GM21723 (cell line): ENCODE measurements at regions not wholly inside any gene's neighbourhood (a gene's known extent, or its start where the extent isn't known, plus 50 kb on each side); places are given as distances from the start of the nearest gene placed in this dataset.

Experiments used
- ATAC-seq: cut with Tn5 transposase; IDR thresholded peaks from one replicate; pipeline ENCODE4 v1.9.1; 2021; ENCODE audit warnings: mild to moderate bottlenecking, moderate library complexity; ENCODE audit not compliant: unreplicated experiment

- ATAC-seq, result no peak
Observed at GRCh38 chr10:90394311-90394710, 463.5 kb downstream of the HTR7 start.

- no peak for ATAC-seq
Observed at GRCh38 chr10:90396721-90397120, 461.1 kb downstream of the HTR7 start.

- no peak for ATAC-seq
Observed at GRCh38 chr10:90398566-90398965, 459.3 kb downstream of the HTR7 start.

- no peak for ATAC-seq
Observed at GRCh38 chr10:90399782-90400181, 458.1 kb downstream of the HTR7 start.

- ATAC-seq, result no peak
Observed at GRCh38 chr10:90403211-90404000, 454.4 kb downstream of the HTR7 start.

- ATAC-seq, result no peak
Observed at GRCh38 chr10:90407131-90407530, 450.7 kb downstream of the HTR7 start.

- no peak for ATAC-seq
Observed at GRCh38 chr10:90407851-90408250, 450.0 kb downstream of the HTR7 start.

GRCh38 chr10:90412582-90412981 is 445.3 kb downstream of the HTR7 start:
- ATAC-seq, result no peak

GRCh38 chr10:90413196-90413595 is 444.6 kb downstream of the HTR7 start:
- no peak for ATAC-seq

GRCh38 chr10:90414926-90415325 is 442.9 kb downstream of the HTR7 start:
- no peak for ATAC-seq

- ATAC-seq, result no peak
Observed at GRCh38 chr10:90417029-90417428, 440.8 kb downstream of the HTR7 start.

GRCh38 chr10:90417476-90418210 is 440.2 kb downstream of the HTR7 start:
- ATAC-seq, result no peak

- ATAC-seq, result no peak
Observed at GRCh38 chr10:90418869-90419652, 438.8 kb downstream of the HTR7 start.

GRCh38 chr10:90420637-90421318 is 437.1 kb downstream of the HTR7 start:
- ATAC-seq, result peak; percentile 86

- ATAC-seq, result no peak
Observed at GRCh38 chr10:90421874-90422273, 436.0 kb downstream of the HTR7 start.

- no peak for ATAC-seq
Observed at GRCh38 chr10:90424730-90425129, 433.1 kb downstream of the HTR7 start.

GRCh38 chr10:90430186-90430585 is 427.7 kb downstream of the HTR7 start:
- ATAC-seq, result no peak

- no peak for ATAC-seq
Observed at GRCh38 chr10:90432866-90433265, 425.0 kb downstream of the HTR7 start.

- no peak for ATAC-seq
Observed at GRCh38 chr10:90435296-90435695, 422.5 kb downstream of the HTR7 start.

GRCh38 chr10:90437452-90437851 is 420.4 kb downstream of the HTR7 start:
- ATAC-seq, result no peak

GRCh38 chr10:90440870-90441269 is 417.0 kb downstream of the HTR7 start:
- no peak for ATAC-seq
